DMS114 treated with DMSO at 0.1 percent for 48 hours (cell line): ENCODE measurements at regions not wholly inside any gene's neighbourhood (a gene's known extent, or its start where the extent isn't known, plus 50 kb on each side); places are given as distances from the start of the nearest gene placed in this dataset.
A peak's percentile ranks its signal among the peaks of the same experiment; 100 is the strongest.

ENCODE experiments used
- DNase-seq: peaks from one replicate; lab custom pipeline; 2025; ENCODE audit not compliant: unreplicated experiment; lab: John Stamatoyannopoulos, UW

GRCh38 chr22:45094081-45094720, 69.5 kb upstream of the NUP50 start:
- no peak for DNase-seq

DNA sequence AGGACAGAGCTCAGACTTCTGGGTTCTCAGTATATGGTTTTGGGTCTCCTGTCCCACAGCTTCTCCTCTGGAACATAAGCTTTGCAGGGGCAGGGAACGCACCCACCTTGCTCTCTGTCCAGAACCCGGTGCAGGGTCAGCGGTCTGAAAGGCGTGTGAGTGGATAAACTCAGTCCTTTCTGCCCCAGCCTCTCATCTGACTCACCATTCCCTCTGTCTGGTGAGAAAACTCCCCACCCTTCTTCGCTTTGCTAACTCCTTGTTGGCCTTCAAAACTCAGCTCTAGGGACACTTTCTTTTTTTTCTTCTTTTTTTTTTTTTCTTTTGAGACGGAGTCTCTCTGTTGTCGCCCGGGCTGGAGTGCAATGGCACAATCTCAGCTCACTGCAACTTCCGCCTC, 68.9 kb upstream of the NUP50 start:
- DNase-seq, result no peak

DNA sequence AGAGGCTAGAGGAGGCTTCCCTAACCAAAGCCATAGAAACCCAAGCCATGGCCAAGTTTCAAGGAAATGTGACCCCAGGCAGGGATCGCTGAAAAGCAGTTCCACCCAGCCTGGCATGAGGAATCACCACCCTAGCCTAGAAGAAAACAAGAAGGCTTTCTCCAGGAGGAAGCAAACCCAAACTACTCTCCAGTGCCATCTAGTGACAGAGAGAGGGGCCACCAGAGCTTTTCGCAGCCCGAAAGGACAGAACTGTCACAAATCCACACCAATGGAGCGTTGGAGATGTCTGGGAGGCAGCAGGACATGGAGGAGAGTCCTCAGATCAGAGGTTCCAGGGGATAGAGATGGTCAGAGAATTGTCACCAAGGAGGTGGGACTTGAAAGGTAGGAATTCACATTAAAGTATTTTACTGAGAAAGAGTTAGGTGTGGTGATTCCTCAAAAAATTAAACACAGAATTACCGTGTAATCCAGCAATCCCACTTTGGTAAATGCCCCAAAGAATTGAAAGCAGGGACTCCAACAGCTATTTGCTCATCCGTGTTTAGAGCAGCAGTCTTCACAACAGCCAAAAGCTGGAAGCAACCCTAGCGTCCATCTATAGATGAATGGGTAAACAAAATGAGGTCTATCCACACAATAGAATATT, 67.3 kb upstream of the NUP50 start:
- peak; percentile 53 for DNase-seq

DNA sequence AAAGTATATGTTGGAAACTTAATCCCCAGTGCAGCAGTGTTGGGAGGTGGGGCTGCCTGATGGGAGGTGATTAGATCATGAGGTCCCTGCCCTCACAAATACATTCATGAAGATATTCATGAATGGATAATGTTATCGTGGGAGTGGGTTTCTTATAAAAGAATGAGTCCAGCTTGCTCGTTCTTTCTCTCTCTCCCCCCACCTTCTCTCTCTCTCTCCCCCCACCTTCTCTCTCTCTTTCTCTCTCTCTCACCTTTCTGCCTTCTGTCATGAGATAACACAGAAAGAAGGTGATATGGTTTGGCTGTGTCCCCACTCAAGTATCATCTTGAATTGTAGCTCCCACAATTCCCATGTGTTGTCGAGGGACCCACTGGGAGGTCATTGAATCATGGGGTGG, 66.7 kb upstream of the NUP50 start:
- no peak for DNase-seq

DNA sequence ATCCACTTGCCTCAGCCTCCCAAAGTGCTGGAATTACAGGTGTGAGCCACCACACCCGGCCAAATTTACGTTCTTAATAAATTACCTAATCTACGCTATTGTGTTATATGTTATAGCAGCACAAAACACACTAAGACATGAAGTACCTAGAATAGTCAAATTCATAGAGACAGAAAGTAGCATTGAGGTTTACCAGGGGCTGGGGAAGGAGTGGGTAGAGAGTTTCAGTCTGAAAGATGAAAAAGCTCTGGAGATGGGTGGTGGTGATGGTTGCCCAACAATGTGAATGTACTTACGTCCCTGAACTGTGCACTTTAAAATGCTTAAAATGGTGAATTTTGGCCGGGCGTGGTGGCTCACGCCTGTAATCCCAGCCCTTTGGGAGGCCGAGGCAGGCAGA, 65.7 kb upstream of the NUP50 start:
- DNase-seq, result no peak

DNA sequence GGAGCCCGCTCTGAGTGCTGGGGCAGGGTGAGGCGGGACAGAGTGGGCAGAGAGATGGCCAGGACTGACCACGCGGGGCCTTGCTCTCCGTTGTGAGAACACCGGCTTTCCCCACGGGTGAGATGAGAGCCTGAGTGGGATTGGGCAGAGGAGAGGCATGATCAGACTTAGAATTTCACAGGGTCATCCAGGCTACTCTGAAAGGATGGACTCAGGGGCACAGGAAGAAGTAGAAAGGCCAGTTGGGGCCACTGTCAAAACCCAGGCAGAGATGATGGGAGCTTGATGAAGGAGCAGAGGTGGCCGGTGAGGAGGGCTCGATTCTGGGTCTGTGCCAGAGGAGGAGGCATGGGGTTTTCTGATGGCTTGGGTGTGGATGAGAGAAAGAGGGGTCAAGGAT, 63.8 kb upstream of the NUP50 start:
- DNase-seq, result no peak

DNA sequence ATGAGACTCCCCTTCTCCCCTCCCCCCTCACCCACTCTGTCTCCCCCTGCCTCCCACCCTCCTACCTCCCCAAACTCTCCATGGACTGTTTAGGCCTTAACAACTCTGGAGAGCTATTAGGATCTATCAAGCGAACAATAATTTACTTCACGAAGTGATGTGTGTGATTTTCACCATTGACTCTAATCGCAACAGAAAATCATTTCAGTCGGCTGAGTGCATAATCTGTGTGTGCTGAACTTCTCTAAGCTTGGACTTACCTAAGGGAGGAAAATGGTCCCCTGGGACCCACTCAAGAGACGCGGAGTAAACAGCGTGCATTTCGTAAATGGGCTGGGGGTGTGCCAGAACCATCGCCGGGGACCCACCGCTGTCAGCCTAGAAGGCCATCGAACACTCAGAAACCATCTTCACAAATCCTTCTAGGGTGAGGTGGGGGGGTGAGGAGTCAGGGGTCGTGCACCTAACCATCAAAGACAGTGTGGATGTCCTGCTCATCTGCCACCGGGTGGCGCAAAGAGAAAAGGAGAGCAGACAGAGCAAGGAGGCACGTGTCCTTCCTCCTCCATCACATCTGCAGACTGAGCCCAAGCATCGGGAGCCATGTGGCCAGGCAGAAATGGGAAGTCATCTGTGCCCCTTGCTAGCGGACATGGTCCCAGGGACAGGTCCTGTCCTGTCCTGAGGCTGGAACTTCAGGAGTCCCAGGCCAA, 62.1 kb upstream of the NUP50 start:
- peak; percentile 37 for DNase-seq

DNA sequence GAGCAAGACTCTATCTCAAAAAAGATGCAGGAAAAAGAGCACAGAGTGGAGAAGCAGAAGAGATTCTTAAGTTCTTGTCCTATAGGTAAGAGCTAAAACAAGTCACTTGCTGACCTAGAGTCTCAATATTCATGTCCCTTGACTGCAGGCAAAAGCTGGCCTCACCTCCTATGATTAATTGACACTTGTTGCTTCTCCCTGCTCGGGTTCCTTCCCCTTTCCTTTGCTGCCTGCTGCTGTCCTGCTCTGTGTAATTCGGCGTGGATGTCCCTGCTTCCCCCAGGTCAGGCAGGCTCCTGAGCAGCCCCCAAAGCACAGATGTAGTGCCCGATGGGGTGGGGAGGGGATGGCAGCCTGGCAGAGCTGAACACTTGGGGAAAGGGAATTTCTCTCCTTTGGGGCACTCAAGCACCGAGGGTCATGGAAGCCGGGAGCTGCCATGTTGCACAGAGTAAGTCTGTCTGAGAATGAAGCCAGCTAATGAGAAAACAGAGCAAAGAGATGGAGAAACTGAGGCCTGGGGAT, 60.8 kb upstream of the NUP50 start:
- DNase-seq, result no peak

DNA sequence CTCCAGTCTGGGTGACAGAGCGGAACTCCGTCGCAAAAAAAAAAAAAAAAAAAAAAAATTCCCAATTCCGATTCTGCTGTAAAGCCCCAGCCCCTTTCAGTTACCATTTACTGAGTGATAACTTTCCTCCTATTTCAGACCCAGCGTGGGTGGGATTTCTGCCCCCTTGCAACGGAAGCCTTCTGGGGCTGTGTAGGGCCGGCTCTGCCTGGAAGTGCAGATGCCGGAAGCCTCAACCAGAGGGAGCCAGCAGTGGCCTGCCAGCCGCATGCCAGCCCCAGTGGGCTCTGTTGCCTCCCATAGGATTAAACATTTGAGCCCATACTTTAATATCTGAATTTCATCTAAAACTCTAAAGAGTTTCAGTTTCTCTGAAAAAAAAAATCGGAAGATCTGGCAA, 60.0 kb upstream of the NUP50 start:
- DNase-seq, result no peak

DNA sequence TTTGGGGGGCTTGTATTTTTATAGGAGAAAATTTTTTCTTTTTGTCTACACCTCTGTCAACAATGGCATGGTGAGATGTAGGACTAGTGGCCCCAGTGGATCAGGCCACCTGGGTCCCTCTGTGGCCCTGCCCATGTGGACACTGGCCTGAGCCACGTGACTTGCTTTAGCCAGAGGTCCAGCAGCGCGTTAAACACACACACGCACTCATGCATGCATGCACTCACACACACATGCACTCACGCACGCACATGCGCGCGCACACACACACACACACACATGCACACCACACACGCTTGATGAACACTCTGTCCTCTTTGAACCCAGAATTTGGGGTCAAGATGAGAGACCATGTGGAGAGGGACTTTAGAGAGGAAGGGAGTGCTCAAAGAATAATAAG, 59.4 kb upstream of the NUP50 start:
- no peak for DNase-seq

GRCh38 chr22:45105281-45105702, 58.4 kb upstream of the NUP50 start:
- DNase-seq, result no peak

GRCh38 chr22:45107671-45108070, 56.1 kb upstream of the NUP50 start:
- DNase-seq, result no peak

GRCh38 chr22:45112136-45112879, 51.4 kb upstream of the NUP50 start:
- no peak for DNase-seq
